HFFc6 (cell line): ENCODE measurements at regions not wholly inside any gene's neighbourhood (a gene's known extent, or its start where the extent isn't known, plus 50 kb on each side); places are given as distances from the start of the nearest gene placed in this dataset.

Experiments
- DNase-seq: peaks from one replicate; pipeline ENCODE4 v3.0.0-alpha.2; 2018
- H3K27ac Mint-ChIP-seq: 2 replicates; pipeline ENCODE4 v1.8.0; 2020; ENCODE audit warnings: mild to moderate bottlenecking, mixed read lengths
- H3K27me3 Mint-ChIP-seq: 2 replicates; pipeline ENCODE4 v1.8.0; 2021; ENCODE audit warnings: mild to moderate bottlenecking, moderate library complexity, mixed read lengths; ENCODE audit not compliant: insufficient read depth
- H3K36me3 Mint-ChIP-seq: 2 replicates; pipeline ENCODE4 v1.8.0; 2021; ENCODE audit warnings: low read depth, mixed read lengths
- H3K4me1 Mint-ChIP-seq: 2 replicates; pipeline ENCODE4 v1.8.0; 2020; ENCODE audit warnings: low read depth, mixed read lengths
- H3K4me3 Mint-ChIP-seq: 2 replicates; pipeline ENCODE4 v1.8.0; 2020; ENCODE audit warnings: mild to moderate bottlenecking, moderate library complexity, mixed read lengths
- H3K9me3 Mint-ChIP-seq: 2 replicates; pipeline ENCODE4 v1.8.0; 2020; ENCODE audit warnings: mild to moderate bottlenecking, mixed read lengths
- TF ChIP-seq, protein P1 (sequence below): fragments of 200-600 bp; sonication (generic); IDR thresholded peaks from 2 replicates; pipeline ENCODE4 v1.5.0; 2021; ENCODE audit warnings: antibody characterized with exemption, mild to moderate bottlenecking

DNA sequence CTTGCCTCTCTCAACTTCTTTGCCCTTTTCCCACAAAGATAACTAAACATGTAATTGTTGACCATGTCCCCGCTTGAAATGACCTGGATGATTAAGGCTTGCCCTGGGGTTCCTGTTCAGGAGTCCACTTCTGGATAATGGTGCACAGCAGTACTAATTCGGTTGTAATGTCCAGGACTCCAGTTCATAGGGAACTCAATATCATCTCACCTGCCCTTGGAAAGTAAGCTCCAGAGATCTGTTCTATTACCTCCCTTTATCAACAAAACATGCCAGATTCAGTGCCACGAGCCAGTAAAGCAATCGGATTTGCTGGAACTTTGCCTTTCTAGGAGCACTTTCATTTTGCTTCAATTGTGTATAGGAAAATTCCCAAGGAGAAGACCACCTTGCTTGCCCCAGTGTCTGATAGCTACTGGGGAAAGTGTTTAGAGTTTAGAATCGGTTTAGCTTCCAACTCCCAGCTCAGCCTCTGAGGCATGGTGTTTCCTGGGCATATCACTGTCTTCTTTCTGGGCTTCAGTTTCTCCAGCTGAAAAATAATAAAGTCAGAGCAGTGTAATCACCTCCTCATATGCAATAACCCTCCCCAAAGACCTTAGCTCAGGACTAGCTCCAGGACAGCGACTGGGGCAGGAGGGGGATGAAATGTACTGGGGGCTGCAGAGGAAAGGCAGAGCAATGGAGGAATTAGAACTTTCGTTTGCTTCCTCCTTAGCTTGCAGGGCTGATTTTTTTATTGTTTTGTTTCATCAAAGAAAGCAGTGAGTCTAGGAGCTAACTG, 162.6 kb upstream of the CYRIA start:
- TF ChIP-seq, protein P1, sequence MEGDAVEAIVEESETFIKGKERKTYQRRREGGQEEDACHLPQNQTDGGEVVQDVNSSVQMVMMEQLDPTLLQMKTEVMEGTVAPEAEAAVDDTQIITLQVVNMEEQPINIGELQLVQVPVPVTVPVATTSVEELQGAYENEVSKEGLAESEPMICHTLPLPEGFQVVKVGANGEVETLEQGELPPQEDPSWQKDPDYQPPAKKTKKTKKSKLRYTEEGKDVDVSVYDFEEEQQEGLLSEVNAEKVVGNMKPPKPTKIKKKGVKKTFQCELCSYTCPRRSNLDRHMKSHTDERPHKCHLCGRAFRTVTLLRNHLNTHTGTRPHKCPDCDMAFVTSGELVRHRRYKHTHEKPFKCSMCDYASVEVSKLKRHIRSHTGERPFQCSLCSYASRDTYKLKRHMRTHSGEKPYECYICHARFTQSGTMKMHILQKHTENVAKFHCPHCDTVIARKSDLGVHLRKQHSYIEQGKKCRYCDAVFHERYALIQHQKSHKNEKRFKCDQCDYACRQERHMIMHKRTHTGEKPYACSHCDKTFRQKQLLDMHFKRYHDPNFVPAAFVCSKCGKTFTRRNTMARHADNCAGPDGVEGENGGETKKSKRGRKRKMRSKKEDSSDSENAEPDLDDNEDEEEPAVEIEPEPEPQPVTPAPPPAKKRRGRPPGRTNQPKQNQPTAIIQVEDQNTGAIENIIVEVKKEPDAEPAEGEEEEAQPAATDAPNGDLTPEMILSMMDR: no peak
- Mint-ChIP-seq H3K4me3 (no peak overlapping the region), H3K27me3 (no peaks in the 10 kb centered on the region; the same call in 1 of the 2 replicates), H3K36me3 (no peaks in the 10 kb centered on the region; the same call in 1 of the 2 replicates), H3K27ac (no peak overlapping the region), H3K4me1 (no peaks in the 10 kb centered on the region), H3K9me3 (peaks cover 48% of the 10 kb centered on the region)
- DNase-seq: no peak

DNA sequence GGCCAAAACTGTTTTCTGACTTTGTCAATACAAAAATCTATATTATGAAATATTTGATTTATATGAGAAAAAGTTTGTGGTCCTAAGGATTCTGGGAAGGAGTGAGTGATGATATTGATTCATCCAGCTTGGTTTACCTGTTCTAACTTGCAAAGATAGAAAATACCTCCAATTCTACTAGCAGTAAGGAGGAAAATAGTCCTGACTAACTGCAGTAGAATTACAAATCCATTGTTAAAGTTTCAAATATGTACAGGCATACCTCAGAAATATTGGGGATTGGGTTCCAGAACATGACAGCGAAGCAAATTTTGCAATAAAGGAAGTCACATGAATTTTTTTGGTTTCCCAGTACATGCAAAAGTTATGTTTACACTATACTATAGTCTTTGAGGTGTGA, 158.8 kb upstream of the CYRIA start:
- peaks cover 41% of the 10 kb centered on the region for H3K9me3 Mint-ChIP-seq
- no peaks in the 10 kb centered on the region; the same call in 1 of the 2 replicates for H3K36me3 Mint-ChIP-seq
- TF ChIP-seq, protein P1: no peak
- H3K27ac Mint-ChIP-seq: no peak overlapping the region
- no peaks in the 10 kb centered on the region; the same call in 1 of the 2 replicates for H3K27me3 Mint-ChIP-seq
- no peak overlapping the region for H3K4me3 Mint-ChIP-seq
- no peaks in the 10 kb centered on the region for H3K4me1 Mint-ChIP-seq
- no peak for DNase-seq

DNA sequence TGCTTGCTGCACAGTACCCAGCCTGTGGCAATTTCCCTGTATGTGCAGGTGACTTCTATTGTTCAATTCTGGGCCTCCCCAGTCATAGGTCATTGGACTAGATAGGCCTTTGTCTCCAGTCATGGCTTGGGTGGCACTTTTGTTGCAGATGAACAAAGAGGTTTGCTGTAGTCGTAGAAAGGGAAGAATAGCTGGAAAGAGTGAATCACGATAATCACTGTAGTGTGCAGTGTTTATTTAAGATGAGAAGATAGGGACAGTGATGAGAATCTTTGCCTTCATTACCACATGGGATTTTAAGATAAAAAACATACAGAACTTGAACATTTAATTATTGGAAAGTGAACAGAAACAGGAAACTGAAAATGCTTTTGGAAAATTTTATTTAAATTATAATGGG, 156.1 kb upstream of the CYRIA start:
- Mint-ChIP-seq H3K27me3 (no peaks in the 10 kb centered on the region), H3K9me3 (peaks cover 31% of the 10 kb centered on the region), H3K4me3 (no peak overlapping the region), H3K36me3 (no peaks in the 10 kb centered on the region; the same call in 1 of the 2 replicates), H3K4me1 (no peaks in the 10 kb centered on the region), H3K27ac (no peak overlapping the region)
- no peak for DNase-seq
- TF ChIP-seq, protein P1: no peak

DNA sequence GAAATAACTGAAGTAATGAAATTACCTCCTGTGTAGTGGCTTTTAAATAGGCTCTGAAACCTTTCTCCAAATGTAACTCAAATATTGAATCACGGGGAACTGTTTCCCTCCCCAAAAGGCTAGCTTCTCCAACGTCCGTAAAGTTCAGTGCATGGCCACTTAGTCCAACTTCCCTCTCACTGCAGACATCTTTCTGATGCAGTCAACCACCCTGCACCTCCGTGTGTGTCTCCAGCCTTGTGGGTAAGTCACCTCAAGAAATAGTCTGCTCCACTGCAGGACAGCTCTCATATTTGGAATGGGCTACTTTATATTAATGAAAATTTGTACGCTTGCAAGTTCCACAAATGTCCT, 152.5 kb upstream of the CYRIA start:
- H3K36me3 Mint-ChIP-seq: no peaks in the 10 kb centered on the region
- H3K4me3 Mint-ChIP-seq: no peak overlapping the region
- TF ChIP-seq, protein P1: no peak
- H3K9me3 Mint-ChIP-seq: peaks cover 32% of the 10 kb centered on the region
- no peak overlapping the region for H3K27ac Mint-ChIP-seq
- H3K27me3 Mint-ChIP-seq: no peaks in the 10 kb centered on the region
- DNase-seq: no peak
- no peaks in the 10 kb centered on the region for H3K4me1 Mint-ChIP-seq

DNA sequence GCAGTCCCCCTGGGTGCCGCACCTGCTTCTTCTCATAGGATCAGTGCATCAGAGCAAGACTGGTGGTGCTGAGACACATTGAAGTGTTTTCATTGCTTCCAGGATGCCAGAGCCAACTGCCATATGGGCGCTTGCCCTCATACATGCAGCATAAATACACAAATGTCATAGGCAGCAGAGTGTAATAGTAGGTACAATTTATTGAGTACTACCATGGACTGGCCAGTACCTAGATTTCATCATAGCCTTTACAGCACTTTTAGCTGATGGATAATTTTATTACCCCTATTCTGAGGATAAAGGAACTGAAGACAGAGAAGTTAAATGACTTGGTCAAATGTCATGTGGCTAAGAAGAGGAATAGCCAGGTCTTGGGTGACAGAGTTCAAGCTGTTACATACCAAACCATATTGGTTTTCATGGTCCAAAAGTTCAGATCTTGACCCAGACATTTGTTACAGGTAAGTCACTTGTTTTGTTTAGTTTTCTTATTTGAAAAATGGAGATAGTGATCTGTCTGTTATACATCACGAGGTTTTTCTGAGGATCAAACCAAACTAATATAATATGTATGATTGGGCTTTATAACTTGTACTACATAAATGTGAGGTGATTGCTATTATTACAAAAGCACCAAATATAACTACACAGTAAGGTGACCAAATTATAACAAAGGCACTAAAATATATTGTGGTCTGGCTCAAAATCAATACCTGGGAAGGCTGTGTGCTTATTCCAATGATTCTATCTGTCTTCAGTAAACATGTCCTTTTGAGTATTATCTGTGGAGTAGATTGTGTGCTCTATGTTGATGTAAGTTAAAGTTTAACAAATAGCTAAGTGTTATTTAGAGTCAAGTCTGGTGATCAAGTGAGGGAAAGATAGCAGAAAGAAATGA, 151.9 kb upstream of the CYRIA start:
- no peak overlapping the region for H3K27ac Mint-ChIP-seq
- no peaks in the 10 kb centered on the region for H3K4me1 Mint-ChIP-seq
- no peaks in the 10 kb centered on the region for H3K27me3 Mint-ChIP-seq
- DNase-seq: no peak
- no peaks in the 10 kb centered on the region for H3K36me3 Mint-ChIP-seq
- TF ChIP-seq, protein P1: no peak
- no peak overlapping the region for H3K4me3 Mint-ChIP-seq
- peaks cover 28% of the 10 kb centered on the region for H3K9me3 Mint-ChIP-seq
